ENCODE measurements at regions not wholly inside any gene's neighbourhood (a gene's known extent, or its start where the extent isn't known, plus 50 kb on each side); places are given as distances from the start of the nearest gene placed in this dataset.
A peak's percentile ranks its signal among the peaks of the same experiment; 100 is the strongest.
"Not testable (repeated sequence)": the region's sequence is repeated elsewhere in the genome, so short reads cannot be mapped to it uniquely, and the experiment has no call there.

DNA sequence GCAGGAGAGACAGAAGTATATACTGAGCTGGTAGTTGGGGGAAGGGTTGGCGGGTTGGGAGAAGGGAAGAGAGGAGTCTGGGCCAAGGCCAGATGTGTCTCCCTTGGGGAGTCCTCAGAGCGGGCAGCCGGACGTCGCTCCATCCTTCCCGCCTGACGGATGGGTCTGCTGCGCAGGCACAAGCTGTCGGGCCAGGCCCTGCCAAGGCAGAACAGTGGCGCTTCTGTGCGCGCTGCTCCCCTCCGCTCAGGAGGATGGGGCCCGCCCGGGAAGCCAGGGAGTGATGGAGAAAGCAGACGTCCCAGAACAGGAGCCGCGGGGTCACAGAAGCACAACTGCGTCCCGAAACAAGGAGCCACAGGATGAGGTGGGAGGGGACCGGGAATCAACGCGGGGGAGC, 449.9 kb downstream of the CNTNAP3B start:
- H3K27me3 ChIP-seq (replicated peaks in 2 of 5; ENCODE audit: control insufficient read depth in 4 of 5, insufficient read depth in 5 of 5, low read length in 4 of 5); H3K36me3 ChIP-seq (ENCODE audit: control insufficient read depth in 4 of 4, insufficient read depth in 4 of 4, low read length in 3 of 4); H3K9me3 ChIP-seq (ENCODE audit: control extremely low read depth in 1 of 5, control insufficient read depth in 4 of 5, insufficient read depth in 2 of 5, low read depth in 1 of 5, low read length in 4 of 5); POLR2A ChIA-PET; DNase-seq; H3K4me3 ChIP-seq (ENCODE audit: control insufficient read depth in 1 of 7, extremely low read depth in 1 of 7, insufficient read depth in 4 of 7, low read depth in 2 of 7, low read length in 6 of 7); H3K27ac ChIP-seq (ENCODE audit: insufficient read depth in 1 of 2, low read depth in 1 of 2, low read length in 2 of 2, poor library complexity in 1 of 2, severe bottlenecking in 2 of 2); CTCF ChIA-PET; H3K4me1 ChIP-seq (ENCODE audit: control extremely low read depth in 1 of 4, control insufficient read depth in 4 of 4, insufficient read depth in 4 of 4, low read length in 3 of 4): not testable (repeated sequence)
- no CpG with 5 or more reads among the region's 23 CpGs for WGBS (ENCODE audit: insufficient coverage)

GRCh38 chr9:41663497-41664036, 465.7 kb downstream of the CNTNAP3B start:
- POLR2A ChIA-PET; CTCF ChIA-PET; H3K27me3 ChIP-seq (replicated peaks in 2 of 5; ENCODE audit: control insufficient read depth in 4 of 5, insufficient read depth in 5 of 5, low read length in 4 of 5); DNase-seq; H3K4me3 ChIP-seq (ENCODE audit: control insufficient read depth in 1 of 7, extremely low read depth in 1 of 7, insufficient read depth in 4 of 7, low read depth in 2 of 7, low read length in 6 of 7); H3K9me3 ChIP-seq (ENCODE audit: control extremely low read depth in 1 of 5, control insufficient read depth in 4 of 5, insufficient read depth in 2 of 5, low read depth in 1 of 5, low read length in 4 of 5); H3K27ac ChIP-seq (ENCODE audit: insufficient read depth in 1 of 2, low read depth in 1 of 2, low read length in 2 of 2, poor library complexity in 1 of 2, severe bottlenecking in 2 of 2); H3K4me1 ChIP-seq (ENCODE audit: control extremely low read depth in 1 of 4, control insufficient read depth in 4 of 4, insufficient read depth in 4 of 4, low read length in 3 of 4); H3K36me3 ChIP-seq (ENCODE audit: control insufficient read depth in 4 of 4, insufficient read depth in 4 of 4, low read length in 3 of 4): not testable (repeated sequence)
- WGBS (ENCODE audit: insufficient coverage): no CpG with 5 or more reads among the region's 29 CpGs

- H3K36me3 ChIP-seq (ENCODE audit: control insufficient read depth in 4 of 4, insufficient read depth in 4 of 4, low read length in 3 of 4); H3K4me1 ChIP-seq (ENCODE audit: control extremely low read depth in 1 of 4, control insufficient read depth in 4 of 4, insufficient read depth in 4 of 4, low read length in 3 of 4); DNase-seq; H3K9me3 ChIP-seq (ENCODE audit: control extremely low read depth in 1 of 5, control insufficient read depth in 4 of 5, insufficient read depth in 2 of 5, low read depth in 1 of 5, low read length in 4 of 5); POLR2A ChIA-PET; H3K27me3 ChIP-seq (replicated peaks in 2 of 5; ENCODE audit: control insufficient read depth in 4 of 5, insufficient read depth in 5 of 5, low read length in 4 of 5); H3K4me3 ChIP-seq (ENCODE audit: control insufficient read depth in 1 of 7, extremely low read depth in 1 of 7, insufficient read depth in 4 of 7, low read depth in 2 of 7, low read length in 6 of 7); CTCF ChIA-PET; H3K27ac ChIP-seq (ENCODE audit: insufficient read depth in 1 of 2, low read depth in 1 of 2, low read length in 2 of 2, poor library complexity in 1 of 2, severe bottlenecking in 2 of 2): not testable (repeated sequence)
- no CpG with 5 or more reads among the region's 10 CpGs for WGBS (ENCODE audit: insufficient coverage)
These were observed 469.6 kb upstream of the ZNG1F start for GRCh38 chr9:41658706-41659105.

DNA sequence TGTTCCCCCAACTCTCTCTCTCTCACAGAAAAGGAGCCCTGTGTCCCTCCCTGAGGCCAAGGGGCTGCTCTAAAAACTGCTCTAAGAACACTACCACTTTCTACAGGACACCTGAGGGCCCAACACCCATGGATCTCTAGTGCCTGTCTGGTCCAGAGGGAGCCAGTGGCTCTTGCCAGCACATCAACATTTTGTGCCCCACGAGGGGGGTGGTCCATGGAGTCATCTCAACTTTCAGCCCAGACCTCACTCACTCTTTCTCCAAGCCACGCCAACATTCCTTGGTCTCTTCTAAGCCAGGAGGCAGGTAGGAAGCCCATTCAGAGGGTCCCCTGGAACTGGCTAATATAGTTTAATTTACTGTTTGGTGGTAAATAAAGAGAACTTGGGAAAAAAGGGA, 469.0 kb upstream of the ZNG1F start:
- DNase-seq; H3K27ac ChIP-seq (ENCODE audit: insufficient read depth in 1 of 2, low read depth in 1 of 2, low read length in 2 of 2, poor library complexity in 1 of 2, severe bottlenecking in 2 of 2); POLR2A ChIA-PET; H3K36me3 ChIP-seq (ENCODE audit: control insufficient read depth in 4 of 4, insufficient read depth in 4 of 4, low read length in 3 of 4); H3K9me3 ChIP-seq (ENCODE audit: control extremely low read depth in 1 of 5, control insufficient read depth in 4 of 5, insufficient read depth in 2 of 5, low read depth in 1 of 5, low read length in 4 of 5); CTCF ChIA-PET; H3K27me3 ChIP-seq (replicated peaks in 2 of 5; ENCODE audit: control insufficient read depth in 4 of 5, insufficient read depth in 5 of 5, low read length in 4 of 5); H3K4me3 ChIP-seq (ENCODE audit: control insufficient read depth in 1 of 7, extremely low read depth in 1 of 7, insufficient read depth in 4 of 7, low read depth in 2 of 7, low read length in 6 of 7); H3K4me1 ChIP-seq (ENCODE audit: control extremely low read depth in 1 of 4, control insufficient read depth in 4 of 4, insufficient read depth in 4 of 4, low read length in 3 of 4): not testable (repeated sequence)
- no CpG with 5 or more reads among the region's 2 CpGs for WGBS (ENCODE audit: insufficient coverage)

DNA sequence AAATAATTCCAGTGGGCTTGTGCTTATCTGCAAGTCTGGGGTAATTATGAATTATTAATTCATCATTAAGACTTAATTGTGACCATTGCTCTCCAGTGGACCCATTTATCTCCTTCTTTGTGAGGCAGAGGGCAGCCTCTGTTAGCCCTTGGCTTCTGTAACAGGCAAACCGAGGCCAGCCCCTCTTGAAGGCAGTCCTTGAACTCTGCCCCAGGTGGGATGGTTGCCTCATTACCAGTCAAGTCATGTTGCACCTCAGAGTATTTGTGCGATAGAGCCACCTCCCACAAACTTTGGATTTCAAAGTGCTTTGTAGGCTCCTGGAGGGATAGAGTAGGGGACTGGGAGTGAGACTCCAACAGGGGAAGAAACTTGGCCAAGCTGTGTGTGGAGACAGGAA, 468.0 kb upstream of the ZNG1F start:
- 71% methylated on average over 1 of the region's 2 CpGs for WGBS (ENCODE audit: insufficient coverage)
- CTCF ChIA-PET, POLR2A ChIA-PET: not testable (repeated sequence)

DNA sequence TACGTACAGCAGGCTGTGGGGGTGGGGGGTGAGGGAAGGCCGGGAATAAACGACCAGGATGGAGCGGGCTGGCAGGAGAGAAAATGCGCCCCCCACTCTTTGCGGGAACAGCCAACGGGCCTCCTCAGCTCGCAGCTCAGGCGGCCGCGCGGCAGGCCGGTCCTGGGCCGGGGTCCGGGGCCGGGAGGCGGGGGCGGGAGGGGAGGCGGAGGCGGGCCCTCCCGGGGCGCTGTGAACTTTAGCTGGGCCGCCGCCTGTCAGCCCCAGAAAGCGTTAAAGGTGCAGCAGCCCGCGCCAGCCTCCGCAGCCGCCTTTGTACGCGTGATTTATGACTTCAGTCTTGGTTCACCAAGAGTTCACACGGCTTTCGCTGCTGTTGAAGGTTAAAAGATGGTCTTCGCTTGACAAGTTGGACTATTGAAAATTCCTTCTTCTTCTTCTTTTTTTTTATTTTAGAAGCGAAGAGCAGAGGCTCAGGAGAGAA, 466.0 kb upstream of the ZNG1F start:
- DNase-seq: peak; percentile 25 to 72 (median 59)
- H3K4me1 ChIP-seq (ENCODE audit: control extremely low read depth in 1 of 4, control insufficient read depth in 4 of 4, insufficient read depth in 4 of 4, low read length in 3 of 4); CTCF ChIA-PET; POLR2A ChIA-PET; H3K36me3 ChIP-seq (ENCODE audit: control insufficient read depth in 4 of 4, insufficient read depth in 4 of 4, low read length in 3 of 4); H3K27me3 ChIP-seq (replicated peaks in 2 of 5; ENCODE audit: control insufficient read depth in 4 of 5, insufficient read depth in 5 of 5, low read length in 4 of 5); H3K27ac ChIP-seq (ENCODE audit: insufficient read depth in 1 of 2, low read depth in 1 of 2, low read length in 2 of 2, poor library complexity in 1 of 2, severe bottlenecking in 2 of 2); H3K9me3 ChIP-seq (ENCODE audit: control extremely low read depth in 1 of 5, control insufficient read depth in 4 of 5, insufficient read depth in 2 of 5, low read depth in 1 of 5, low read length in 4 of 5): not testable (repeated sequence)
- WGBS (ENCODE audit: insufficient coverage): 71% methylated on average over 1 of the region's 35 CpGs
- peak overlapping the region in 1 of 7 experiments; percentile 19 for H3K4me3 ChIP-seq (ENCODE audit: control insufficient read depth in 1 of 7, extremely low read depth in 1 of 7, insufficient read depth in 4 of 7, low read depth in 2 of 7, low read length in 6 of 7)

More for the DNA sequence above, 468.0 kb upstream of the ZNG1F start:
- not testable (repeated sequence) for H3K36me3 ChIP-seq (ENCODE audit: control insufficient read depth in 4 of 4, insufficient read depth in 4 of 4, low read length in 3 of 4); H3K27me3 ChIP-seq (replicated peaks in 2 of 5; ENCODE audit: control insufficient read depth in 4 of 5, insufficient read depth in 5 of 5, low read length in 4 of 5); H3K9me3 ChIP-seq (ENCODE audit: control extremely low read depth in 1 of 5, control insufficient read depth in 4 of 5, insufficient read depth in 2 of 5, low read depth in 1 of 5, low read length in 4 of 5); H3K4me3 ChIP-seq (ENCODE audit: control insufficient read depth in 1 of 7, extremely low read depth in 1 of 7, insufficient read depth in 4 of 7, low read depth in 2 of 7, low read length in 6 of 7); H3K4me1 ChIP-seq (ENCODE audit: control extremely low read depth in 1 of 4, control insufficient read depth in 4 of 4, insufficient read depth in 4 of 4, low read length in 3 of 4); H3K27ac ChIP-seq (ENCODE audit: insufficient read depth in 1 of 2, low read depth in 1 of 2, low read length in 2 of 2, poor library complexity in 1 of 2, severe bottlenecking in 2 of 2); DNase-seq

DNA sequence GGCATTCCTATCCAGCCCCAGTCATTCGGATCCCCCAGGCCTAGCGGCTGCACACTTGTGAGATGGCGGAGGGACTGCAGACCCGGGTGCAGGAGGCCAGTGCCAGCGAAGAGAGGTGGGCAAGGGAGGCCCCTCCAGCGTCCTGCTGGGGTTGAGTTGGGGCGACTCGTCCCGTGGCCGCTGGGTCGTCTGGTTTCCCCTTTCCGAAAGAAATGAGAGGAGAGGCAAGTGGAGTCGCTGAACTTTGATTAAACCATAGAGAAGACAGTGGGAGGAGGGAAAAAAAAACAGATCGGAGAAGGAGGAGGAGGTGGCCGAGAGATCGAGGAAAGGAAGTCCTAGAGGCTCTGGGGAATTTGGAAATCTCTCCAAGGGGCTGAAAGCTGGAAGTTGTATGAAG, 465.2 kb upstream of the ZNG1F start:
- H3K27ac ChIP-seq (ENCODE audit: insufficient read depth in 1 of 2, low read depth in 1 of 2, low read length in 2 of 2, poor library complexity in 1 of 2, severe bottlenecking in 2 of 2); DNase-seq; POLR2A ChIA-PET; H3K4me3 ChIP-seq (ENCODE audit: control insufficient read depth in 1 of 7, extremely low read depth in 1 of 7, insufficient read depth in 4 of 7, low read depth in 2 of 7, low read length in 6 of 7); H3K27me3 ChIP-seq (replicated peaks in 2 of 5; ENCODE audit: control insufficient read depth in 4 of 5, insufficient read depth in 5 of 5, low read length in 4 of 5); H3K36me3 ChIP-seq (ENCODE audit: control insufficient read depth in 4 of 4, insufficient read depth in 4 of 4, low read length in 3 of 4); H3K4me1 ChIP-seq (ENCODE audit: control extremely low read depth in 1 of 4, control insufficient read depth in 4 of 4, insufficient read depth in 4 of 4, low read length in 3 of 4); H3K9me3 ChIP-seq (ENCODE audit: control extremely low read depth in 1 of 5, control insufficient read depth in 4 of 5, insufficient read depth in 2 of 5, low read depth in 1 of 5, low read length in 4 of 5); CTCF ChIA-PET: not testable (repeated sequence)
- WGBS (ENCODE audit: insufficient coverage): 97% methylated on average over 4 of the region's 16 CpGs
